K562 (cell line): ENCODE measurements at regions not wholly inside any gene's neighbourhood (a gene's known extent, or its start where the extent isn't known, plus 50 kb on each side); places are given as distances from the start of the nearest gene placed in this dataset.

Experiments
- ATAC-seq: fragments of 200-7000 bp; cut with Tn5 transposase; 3 replicates; pipeline ENCODE4 v1.9.1; 2020; ENCODE audit warnings: moderate library complexity
- BruUV-seq: library from RNA; stranded (reverse); fragments of 400-500 nt; replicated peaks from 2 replicates; lab custom pipeline; 2021; lab: Mats Ljungman, UMichigan
- CTCF ChIA-PET: fragments of 300-600 bp; formaldehyde crosslinking; extraction: SDS; loops from one replicate; lab custom pipeline; 2021; ENCODE audit warnings: low intra/inter-chr PET ratio; lab: Yijun Ruan, JAX
- POLR2A ChIA-PET: fragments of 300-600, 350-650 bp; sonication (Branson Sonifier 250); formaldehyde crosslinking; extraction: SDS; loops from one replicate; lab custom pipeline; 2021; ENCODE audit warnings: antibody characterized with exemption, inconsistent platforms; lab: Yijun Ruan, JAX
- DNase-seq, 4 experiments: peaks; one replicate each; pipeline versions ENCODE4 v3.0.0 to v3.0.0-alpha.2; 2011 to 2018; ENCODE audit warnings: low spot score in 3 of 4, mixed read lengths in 3 of 4; ENCODE audit errors: extremely low read depth in 1 of 4
- FAIRE-seq: peaks from 2 replicates; lab custom pipeline; 2011; peaks lifted over from hg19 to GRCh38; lab: Jason Lieb, UNC
- H2AFZ ChIP-seq: 2 replicates; pipeline ENCODE4 v1.6.0; 2011; ENCODE audit warnings: low read depth, low read length, control low read depth, inconsistent platforms
- H3K27ac ChIP-seq: fragments of 200-600 bp; 3 replicates; pipeline ENCODE4 v1.8.0; 2011; ENCODE audit warnings: low read depth, mild to moderate bottlenecking, control low read depth, inconsistent platforms, low read length, moderate library complexity, mixed read lengths; ENCODE audit errors: extremely low read depth
- H3K27me3 ChIP-seq, 2 experiments: fragments of 300-600 bp in 1 of 2; 2 replicates in 1 of 2; 3 replicates in 1 of 2; pipeline versions ENCODE4 v1.6.0 to v1.8.0; 2011; ENCODE audit warnings: inconsistent platforms in 2 of 2, low read length in 2 of 2, mild to moderate bottlenecking in 1 of 2, mixed read lengths in 1 of 2, moderate library complexity in 1 of 2; ENCODE audit not compliant: control insufficient read depth in 2 of 2, insufficient read depth in 2 of 2
- H3K36me3 ChIP-seq: fragments of 300-600 bp; 3 replicates; pipeline ENCODE4 v1.8.0; 2011; ENCODE audit warnings: mild to moderate bottlenecking, low read length, inconsistent platforms; ENCODE audit not compliant: control insufficient read depth, insufficient read depth
- H3K4me1 ChIP-seq, 2 experiments: fragments of 200-600 bp in 1 of 2; replicated peaks in 1 of 2; 2 replicates in 1 of 2; 3 replicates in 1 of 2; pipeline versions ENCODE4 v1.5.1 to v1.8.0; 2011; ENCODE audit warnings: inconsistent platforms in 2 of 2, low read length in 2 of 2, mild to moderate bottlenecking in 1 of 2, mixed read lengths in 1 of 2, moderate library complexity in 1 of 2; ENCODE audit not compliant: control insufficient read depth in 2 of 2, insufficient read depth in 2 of 2
- H3K4me2 ChIP-seq: 2 replicates; pipeline ENCODE4 v1.6.1; 2011; ENCODE audit warnings: low read length, control low read depth, inconsistent platforms, mixed read lengths; ENCODE audit not compliant: insufficient read depth
- H3K4me3 ChIP-seq: fragments of 200-600 bp; sonication (generic), shearing (Covaris generic); 2 replicates; pipeline ENCODE4 v1.5.1; 2016; ENCODE audit warnings: control low read depth, inconsistent platforms
- H3K79me2 ChIP-seq: fragments of 200-600 bp; 3 replicates; pipeline ENCODE4 v1.8.0; 2011; ENCODE audit warnings: low read length, inconsistent platforms; ENCODE audit not compliant: control insufficient read depth, insufficient read depth
- H3K9ac ChIP-seq, 2 experiments: 2 replicates each; pipeline versions ENCODE4 v1.6.0 to v1.6.1; 2011; ENCODE audit warnings: low read depth in 2 of 2, low read length in 2 of 2, control low read depth in 1 of 2, inconsistent platforms in 1 of 2, mild to moderate bottlenecking in 1 of 2, mixed read lengths in 1 of 2; ENCODE audit not compliant: insufficient read depth in 1 of 2
- H3K9me1 ChIP-seq: one replicate; pipeline ENCODE4 v1.6.0; 2011; ENCODE audit warnings: inconsistent platforms, mild to moderate bottlenecking, low read length, moderate library complexity; ENCODE audit not compliant: control insufficient read depth, insufficient read depth
- H3K9me3 ChIP-seq: replicated peaks from 2 replicates; pipeline ENCODE4 v1.5.1; 2011; ENCODE audit warnings: low read depth, low read length, inconsistent platforms; ENCODE audit not compliant: control insufficient read depth, insufficient read depth
- H4K20me1 ChIP-seq: replicated peaks from 2 replicates; pipeline ENCODE4 v1.6.1; 2011; ENCODE audit warnings: low read length, inconsistent platforms, mixed read lengths; ENCODE audit not compliant: control insufficient read depth, insufficient read depth
- ARHGAP35 ChIP-seq: fragments of 450-650 bp; IDR thresholded peaks from 2 replicates; pipeline ENCODE4 v1.6.1; 2018; ENCODE audit not compliant: partially characterized antibody
- CREBBP ChIP-seq: IDR thresholded peaks from one replicate; pipeline ENCODE4 v1.6.1; 2012; ENCODE audit warnings: low read depth, mild to moderate bottlenecking, control low read depth, inconsistent platforms, low read length
- HMG20B ChIP-seq: fragments of 250-450 bp; sonication (Bioruptor Pico); IDR thresholded peaks from 2 replicates; pipeline ENCODE4 v1.5.0; 2021; ENCODE audit warnings: mild to moderate bottlenecking
- PHB2 ChIP-seq: fragments of 450-650 bp; IDR thresholded peaks from 2 replicates; pipeline ENCODE4 v1.6.1; 2017; ENCODE audit warnings: low read depth
- RNF2 ChIP-seq: sonication (generic); IDR thresholded peaks from 2 replicates; pipeline ENCODE4 v1.6.1; 2016
- SNIP1 ChIP-seq: fragments of 450-650 bp; IDR thresholded peaks from 2 replicates; pipeline ENCODE4 v1.7.1; 2017; ENCODE audit warnings: low read depth, mild to moderate bottlenecking
- TOE1 ChIP-seq, 2 experiments: fragments of 450-650 bp in 1 of 2; sonication (generic) in 1 of 2; formaldehyde crosslinking in 1 of 2; IDR thresholded peaks; 2 replicates each; pipeline versions ENCODE4 v1.7.1 to v1.8.0; 2016 to 2022; ENCODE audit warnings: borderline replicate concordance in 2 of 2, mild to moderate bottlenecking in 2 of 2, antibody characterized with exemption in 1 of 2, inconsistent platforms in 1 of 2, low read depth in 1 of 2, missing genetic modification reagents in 1 of 2, moderate library complexity in 1 of 2
- ZNF134 ChIP-seq: fragments of 250-450 bp; sonication (Bioruptor Pico); conservative IDR thresholded peaks from 2 replicates; pipeline ENCODE4 v1.4.0; 2020
- ZNF197 ChIP-seq: fragments of 200-800 bp; sonication (Bioruptor generic); IDR thresholded peaks from 2 replicates; pipeline ENCODE4 v1.6.1; 2016; ENCODE audit warnings: low read depth, missing genetic modification characterization, missing compliant biosample characterization
- WGBS: fragments of 100-300 bp; shearing (Covaris generic); methylation state at CpG from one replicate; pipeline ENCODE4 v1.1.6; 2016; ENCODE audit warnings: low coverage, mixed read lengths; ENCODE audit not compliant: insufficient coverage; ENCODE audit errors: missing lambda C conversion rate; 5-methylcytosine and 5-hydroxymethylcytosine counted together
- in situ Hi-C: fragments of 300-500 bp; cut with MboI; formaldehyde crosslinking; loops from 4 replicates; pipeline ENCODE4 v1.15.0; 2018; ENCODE audit warnings: inconsistent platforms, mixed read lengths
- intact Hi-C: fragments of 100-400 bp; cut with micrococcal nuclease; formaldehyde crosslinking; loops from 2 replicates; pipeline ENCODE4 v1.14.2; 2022
- TF ChIP-seq, protein P1 (sequence below), 2 experiments: fragments of 450-650 bp; conservative IDR thresholded peaks; 2 replicates each; pipeline ENCODE4 v1.6.1; 2017; ENCODE audit warnings: mild to moderate bottlenecking in 2 of 2, moderate library complexity in 2 of 2
- TF ChIP-seq, protein P2 (sequence below): fragments of 250-450 bp; sonication (Bioruptor Pico); IDR thresholded peaks from 2 replicates; pipeline ENCODE4 v1.8.0; 2021; ENCODE audit warnings: moderate library complexity, mild to moderate bottlenecking, inconsistent platforms
- TF ChIP-seq, protein P3 (sequence below): IDR thresholded peaks from 3 replicates; pipeline ENCODE4 v1.6.1; 2011; ENCODE audit warnings: borderline replicate concordance, mild to moderate bottlenecking, moderate library complexity; ENCODE audit not compliant: insufficient read length; ENCODE audit errors: extremely low read depth

DNA sequence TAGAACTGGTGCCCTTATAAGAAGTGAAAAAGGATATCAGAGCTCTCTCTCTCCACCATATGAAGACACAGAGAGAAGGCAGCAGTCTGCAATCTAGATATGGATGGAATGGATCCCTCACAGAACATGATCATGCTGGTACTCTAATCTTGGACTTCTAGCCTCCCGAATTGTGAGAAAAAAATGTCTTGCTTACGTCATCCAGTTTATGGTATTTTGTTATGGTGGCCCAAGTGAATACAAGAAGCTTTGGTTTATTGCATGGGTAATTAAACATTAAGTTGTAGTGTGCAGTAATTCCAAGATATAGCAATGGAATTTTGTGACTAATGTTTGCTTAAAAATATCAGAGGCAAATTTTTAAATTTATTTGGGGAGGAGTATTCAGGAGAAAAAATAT, 1667.4 kb upstream of the SLC39A10 start (continued):
- TF ChIP-seq, protein P1, sequence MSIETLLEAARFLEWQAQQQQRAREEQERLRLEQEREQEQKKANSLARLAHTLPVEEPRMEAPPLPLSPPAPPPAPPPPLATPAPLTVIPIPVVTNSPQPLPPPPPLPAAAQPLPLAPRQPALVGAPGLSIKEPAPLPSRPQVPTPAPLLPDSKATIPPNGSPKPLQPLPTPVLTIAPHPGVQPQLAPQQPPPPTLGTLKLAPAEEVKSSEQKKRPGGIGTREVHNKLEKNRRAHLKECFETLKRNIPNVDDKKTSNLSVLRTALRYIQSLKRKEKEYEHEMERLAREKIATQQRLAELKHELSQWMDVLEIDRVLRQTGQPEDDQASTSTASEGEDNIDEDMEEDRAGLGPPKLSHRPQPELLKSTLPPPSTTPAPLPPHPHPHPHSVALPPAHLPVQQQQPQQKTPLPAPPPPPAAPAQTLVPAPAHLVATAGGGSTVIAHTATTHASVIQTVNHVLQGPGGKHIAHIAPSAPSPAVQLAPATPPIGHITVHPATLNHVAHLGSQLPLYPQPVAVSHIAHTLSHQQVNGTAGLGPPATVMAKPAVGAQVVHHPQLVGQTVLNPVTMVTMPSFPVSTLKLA (conservative IDR thresholded peaks at IDR 0.05) = no peak
- TF ChIP-seq PHB2 = no peak
- TF ChIP-seq ZNF134 (CRISPR knock-in tag) = no peak
- TF ChIP-seq, all 486 proteins: peak for 0

DNA sequence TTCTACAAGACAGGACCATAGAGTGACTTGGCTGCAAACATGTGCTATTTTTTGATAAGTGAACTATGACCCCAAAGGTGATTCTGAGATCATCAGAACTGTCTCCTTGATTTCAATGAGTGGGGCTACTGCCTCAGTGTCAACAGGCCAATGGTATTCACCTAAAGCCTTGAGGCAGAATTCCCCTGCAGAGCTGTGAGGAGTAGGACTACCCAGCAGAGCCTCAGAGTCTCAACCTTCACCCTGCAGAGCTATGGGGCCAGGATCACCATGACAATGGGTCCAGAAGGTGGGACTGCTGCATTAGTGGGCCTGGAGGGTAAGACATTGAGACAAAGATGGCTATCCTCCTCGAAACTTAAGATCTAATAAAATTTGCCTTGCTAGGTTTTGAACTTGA, 1668.2 kb upstream of the SLC39A10 start:
- no peaks in the 10 kb centered on the region for H3K9me1 ChIP-seq
- no peak overlapping the region for H3K9ac ChIP-seq
- ChIA-PET POLR2A (no interaction called here), CTCF (no interaction called here)
- in situ Hi-C loops = no loop called here
- no peak overlapping the region for H3K27ac ChIP-seq
- H4K20me1 ChIP-seq = no peaks in the 10 kb centered on the region
- TF ChIP-seq TOE1 (IDR thresholded peaks at IDR 0.05; ENCODE audit: borderline replicate concordance) (no peak), TOE1 (CRISPR knock-in tag; IDR thresholded peaks at IDR 0.05; ENCODE audit: borderline replicate concordance, low read depth) (no peak), CREBBP (no peak), ARHGAP35 (no peak), SNIP1 (no peak), ZNF197 (CRISPR knock-in tag) (no peak), RNF2 (no peak), HMG20B (CRISPR knock-in tag) (no peak)
- TF ChIP-seq, protein P2, sequence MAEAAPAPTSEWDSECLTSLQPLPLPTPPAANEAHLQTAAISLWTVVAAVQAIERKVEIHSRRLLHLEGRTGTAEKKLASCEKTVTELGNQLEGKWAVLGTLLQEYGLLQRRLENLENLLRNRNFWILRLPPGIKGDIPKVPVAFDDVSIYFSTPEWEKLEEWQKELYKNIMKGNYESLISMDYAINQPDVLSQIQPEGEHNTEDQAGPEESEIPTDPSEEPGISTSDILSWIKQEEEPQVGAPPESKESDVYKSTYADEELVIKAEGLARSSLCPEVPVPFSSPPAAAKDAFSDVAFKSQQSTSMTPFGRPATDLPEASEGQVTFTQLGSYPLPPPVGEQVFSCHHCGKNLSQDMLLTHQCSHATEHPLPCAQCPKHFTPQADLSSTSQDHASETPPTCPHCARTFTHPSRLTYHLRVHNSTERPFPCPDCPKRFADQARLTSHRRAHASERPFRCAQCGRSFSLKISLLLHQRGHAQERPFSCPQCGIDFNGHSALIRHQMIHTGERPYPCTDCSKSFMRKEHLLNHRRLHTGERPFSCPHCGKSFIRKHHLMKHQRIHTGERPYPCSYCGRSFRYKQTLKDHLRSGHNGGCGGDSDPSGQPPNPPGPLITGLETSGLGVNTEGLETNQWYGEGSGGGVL (CRISPR knock-in tag) = no peak
- TF ChIP-seq, protein P3, sequence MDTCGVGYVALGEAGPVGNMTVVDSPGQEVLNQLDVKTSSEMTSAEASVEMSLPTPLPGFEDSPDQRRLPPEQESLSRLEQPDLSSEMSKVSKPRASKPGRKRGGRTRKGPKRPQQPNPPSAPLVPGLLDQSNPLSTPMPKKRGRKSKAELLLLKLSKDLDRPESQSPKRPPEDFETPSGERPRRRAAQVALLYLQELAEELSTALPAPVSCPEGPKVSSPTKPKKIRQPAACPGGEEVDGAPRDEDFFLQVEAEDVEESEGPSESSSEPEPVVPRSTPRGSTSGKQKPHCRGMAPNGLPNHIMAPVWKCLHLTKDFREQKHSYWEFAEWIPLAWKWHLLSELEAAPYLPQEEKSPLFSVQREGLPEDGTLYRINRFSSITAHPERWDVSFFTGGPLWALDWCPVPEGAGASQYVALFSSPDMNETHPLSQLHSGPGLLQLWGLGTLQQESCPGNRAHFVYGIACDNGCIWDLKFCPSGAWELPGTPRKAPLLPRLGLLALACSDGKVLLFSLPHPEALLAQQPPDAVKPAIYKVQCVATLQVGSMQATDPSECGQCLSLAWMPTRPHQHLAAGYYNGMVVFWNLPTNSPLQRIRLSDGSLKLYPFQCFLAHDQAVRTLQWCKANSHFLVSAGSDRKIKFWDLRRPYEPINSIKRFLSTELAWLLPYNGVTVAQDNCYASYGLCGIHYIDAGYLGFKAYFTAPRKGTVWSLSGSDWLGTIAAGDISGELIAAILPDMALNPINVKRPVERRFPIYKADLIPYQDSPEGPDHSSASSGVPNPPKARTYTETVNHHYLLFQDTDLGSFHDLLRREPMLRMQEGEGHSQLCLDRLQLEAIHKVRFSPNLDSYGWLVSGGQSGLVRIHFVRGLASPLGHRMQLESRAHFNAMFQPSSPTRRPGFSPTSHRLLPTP = no peak
- intact Hi-C loops = no loop called here
- no peaks in the 10 kb centered on the region for H3K27me3 ChIP-seq
- ATAC-seq (no peak), DNase-seq (no peak), FAIRE-seq (no peak)
- H2AFZ ChIP-seq = no peak overlapping the region
- H3K79me2 ChIP-seq = no peaks in the 10 kb centered on the region
- H3K4me1 ChIP-seq = no peaks in the 10 kb centered on the region
- no TSS peak for BruUV-seq
- no peak overlapping the region for H3K4me3 ChIP-seq
- H3K4me2 ChIP-seq = no peak overlapping the region
- H3K36me3 ChIP-seq = no peaks in the 10 kb centered on the region
- no peaks in the 10 kb centered on the region for H3K9me3 ChIP-seq
- 0% methylated on average over 1 of the region's 1 CpG for WGBS
